Ascending aorta (tissue), 2 donors: ENCODE measurements at regions not wholly inside any gene's neighbourhood (a gene's known extent, or its start where the extent isn't known, plus 50 kb on each side); places are given as distances from the start of the nearest gene placed in this dataset.

Experiments used
- DNase-seq, 2 donors: peaks; one replicate each; pipeline ENCODE4 v3.0.0-alpha.2; 2019; ENCODE audit warnings: low spot score in 2 of 2
- H3K27ac ChIP-seq, 2 donors: fragments of 200-600 bp; sonication (generic); one replicate each; pipeline ENCODE4 v1.5.1; 2016 to 2017; ENCODE audit warnings: mild to moderate bottlenecking in 1 of 2
- H3K27me3 ChIP-seq: fragments of 200-600 bp; sonication (generic); one replicate; pipeline ENCODE4 v1.5.1; 2017
- H3K36me3 ChIP-seq, 2 donors: fragments of 200-600 bp; sonication (generic); one replicate each; pipeline ENCODE4 v1.5.1; 2016
- H3K4me1 ChIP-seq, 2 donors: fragments of 200-600 bp; sonication (generic); one replicate each; pipeline ENCODE4 v1.5.1; 2016 to 2017; ENCODE audit warnings: mild to moderate bottlenecking in 1 of 2
- H3K4me3 ChIP-seq, 2 donors: fragments of 200-600 bp; sonication (generic); one replicate each; pipeline ENCODE4 v1.5.1; 2016 to 2017; ENCODE audit warnings: mild to moderate bottlenecking in 1 of 2
- H3K9me3 ChIP-seq, 2 donors: fragments of 200-600 bp; sonication (generic); one replicate each; pipeline ENCODE4 v1.5.1; 2016
- intact Hi-C: fragments of 100-400 bp; cut with DNase I; formaldehyde crosslinking; loops from one replicate; pipeline ENCODE4 v1.15.1; 2023
- TF ChIP-seq, protein P1 (sequence below), 3 experiments: fragments of 200-600 bp in 2 of 3; fragments of 450-650 bp in 1 of 3; sonication (generic) in 2 of 3; IDR thresholded peaks; one replicate each; pipeline ENCODE4 v1.5.1; 2016 to 2019; ENCODE audit warnings: antibody characterized with exemption in 3 of 3, mild to moderate bottlenecking in 1 of 3, moderate library complexity in 1 of 3

DNA sequence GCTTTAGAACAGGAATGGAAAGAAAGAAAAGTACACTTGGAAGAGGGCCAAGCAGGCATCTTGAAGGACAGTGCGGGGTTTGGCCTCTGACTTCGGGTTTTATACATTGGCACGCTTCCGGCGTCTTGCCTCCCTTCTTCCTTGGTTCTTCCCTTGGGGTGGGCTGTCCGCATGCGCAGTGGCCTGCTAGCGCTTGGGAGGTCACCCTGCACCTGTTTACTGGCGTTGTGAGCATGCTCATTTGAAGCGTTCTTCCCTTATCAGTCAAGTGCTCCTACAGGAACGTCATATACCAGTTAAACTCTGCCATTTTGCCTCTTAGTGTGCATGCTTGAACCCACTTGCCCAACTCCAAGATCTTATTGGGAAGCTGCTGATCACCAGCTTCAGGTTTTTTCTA lies 230.0 kb downstream of the TTLL2 start:
- Histone ChIP-seq H3K36me3 (no peaks in the 10 kb centered on the region), H3K4me3 (no peak overlapping the region), H3K27me3 (no peaks in the 10 kb centered on the region), H3K27ac (no peak overlapping the region), H3K4me1 (peaks cover 5 to 25% of the 10 kb centered on the region in 2 donors), H3K9me3 (peaks cover 0 to 10% of the 10 kb centered on the region in 2 donors)
- no peak for DNase-seq
- intact Hi-C loops: no loop called here
- TF ChIP-seq, protein P1, sequence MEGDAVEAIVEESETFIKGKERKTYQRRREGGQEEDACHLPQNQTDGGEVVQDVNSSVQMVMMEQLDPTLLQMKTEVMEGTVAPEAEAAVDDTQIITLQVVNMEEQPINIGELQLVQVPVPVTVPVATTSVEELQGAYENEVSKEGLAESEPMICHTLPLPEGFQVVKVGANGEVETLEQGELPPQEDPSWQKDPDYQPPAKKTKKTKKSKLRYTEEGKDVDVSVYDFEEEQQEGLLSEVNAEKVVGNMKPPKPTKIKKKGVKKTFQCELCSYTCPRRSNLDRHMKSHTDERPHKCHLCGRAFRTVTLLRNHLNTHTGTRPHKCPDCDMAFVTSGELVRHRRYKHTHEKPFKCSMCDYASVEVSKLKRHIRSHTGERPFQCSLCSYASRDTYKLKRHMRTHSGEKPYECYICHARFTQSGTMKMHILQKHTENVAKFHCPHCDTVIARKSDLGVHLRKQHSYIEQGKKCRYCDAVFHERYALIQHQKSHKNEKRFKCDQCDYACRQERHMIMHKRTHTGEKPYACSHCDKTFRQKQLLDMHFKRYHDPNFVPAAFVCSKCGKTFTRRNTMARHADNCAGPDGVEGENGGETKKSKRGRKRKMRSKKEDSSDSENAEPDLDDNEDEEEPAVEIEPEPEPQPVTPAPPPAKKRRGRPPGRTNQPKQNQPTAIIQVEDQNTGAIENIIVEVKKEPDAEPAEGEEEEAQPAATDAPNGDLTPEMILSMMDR (IDR thresholded peaks at IDR 0.05): no peak

DNA sequence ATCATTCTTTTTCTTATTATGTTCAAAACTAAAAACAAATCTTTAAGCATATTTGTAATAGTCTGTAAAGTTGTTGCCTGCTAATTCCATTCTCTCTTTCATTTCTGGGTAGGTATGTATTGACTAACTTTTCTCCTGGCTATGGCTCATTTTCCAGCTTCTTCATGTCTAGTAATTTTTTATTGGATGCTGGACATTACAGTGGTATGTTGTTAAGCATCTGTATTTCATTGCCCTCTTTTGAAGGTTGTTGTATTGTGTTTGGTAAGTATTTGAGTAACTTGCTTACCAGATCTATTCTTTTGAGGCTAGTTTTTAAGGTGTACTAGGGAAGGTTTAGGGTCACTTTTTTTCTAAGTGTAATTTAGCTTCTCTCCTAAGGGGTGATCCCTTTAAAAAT lies 230.9 kb downstream of the TTLL2 start:
- DNase-seq: no peak
- intact Hi-C loops: no loop called here
- peaks cover 0 to 15% of the 10 kb centered on the region in 2 donors for H3K4me1 ChIP-seq

DNA sequence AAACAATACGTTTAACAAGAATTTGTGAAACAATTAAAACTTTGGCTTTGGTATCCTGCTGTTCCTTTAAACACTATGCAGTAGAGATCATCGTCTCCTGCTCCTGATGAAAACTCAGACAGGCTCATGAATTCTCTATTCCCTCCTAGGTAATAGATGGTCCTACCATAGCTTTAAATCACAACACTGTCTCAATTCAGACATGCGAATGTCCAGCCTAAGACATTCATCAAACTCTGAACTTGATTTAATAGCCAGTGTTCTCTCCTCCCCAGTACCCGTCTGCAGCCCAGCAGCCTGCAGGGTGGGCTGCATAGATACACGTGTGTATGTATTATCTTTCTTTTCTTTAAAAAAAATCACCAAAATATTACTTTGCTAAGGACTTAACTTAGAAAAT lies 232.8 kb downstream of the TTLL2 start:
- Histone ChIP-seq H3K27ac (no peak overlapping the region), H3K9me3 (peaks cover 0 to 10% of the 10 kb centered on the region in 2 donors), H3K4me3 (no peak overlapping the region), H3K36me3 (no peaks in the 10 kb centered on the region), H3K27me3 (no peaks in the 10 kb centered on the region), H3K4me1 (peaks cover 0 to 5% of the 10 kb centered on the region in 2 donors)
- intact Hi-C loops: no loop called here
- no peak for DNase-seq
- TF ChIP-seq, protein P1 (IDR thresholded peaks at IDR 0.05): no peak

More for the DNA sequence above, 230.9 kb downstream of the TTLL2 start:
- H3K27ac ChIP-seq: no peak overlapping the region
- no peak overlapping the region for H3K4me3 ChIP-seq
- peaks cover 0 to 10% of the 10 kb centered on the region in 2 donors for H3K9me3 ChIP-seq
- no peaks in the 10 kb centered on the region for H3K27me3 ChIP-seq
- H3K36me3 ChIP-seq: no peaks in the 10 kb centered on the region
- TF ChIP-seq, protein P1 (IDR thresholded peaks at IDR 0.05): no peak

DNA sequence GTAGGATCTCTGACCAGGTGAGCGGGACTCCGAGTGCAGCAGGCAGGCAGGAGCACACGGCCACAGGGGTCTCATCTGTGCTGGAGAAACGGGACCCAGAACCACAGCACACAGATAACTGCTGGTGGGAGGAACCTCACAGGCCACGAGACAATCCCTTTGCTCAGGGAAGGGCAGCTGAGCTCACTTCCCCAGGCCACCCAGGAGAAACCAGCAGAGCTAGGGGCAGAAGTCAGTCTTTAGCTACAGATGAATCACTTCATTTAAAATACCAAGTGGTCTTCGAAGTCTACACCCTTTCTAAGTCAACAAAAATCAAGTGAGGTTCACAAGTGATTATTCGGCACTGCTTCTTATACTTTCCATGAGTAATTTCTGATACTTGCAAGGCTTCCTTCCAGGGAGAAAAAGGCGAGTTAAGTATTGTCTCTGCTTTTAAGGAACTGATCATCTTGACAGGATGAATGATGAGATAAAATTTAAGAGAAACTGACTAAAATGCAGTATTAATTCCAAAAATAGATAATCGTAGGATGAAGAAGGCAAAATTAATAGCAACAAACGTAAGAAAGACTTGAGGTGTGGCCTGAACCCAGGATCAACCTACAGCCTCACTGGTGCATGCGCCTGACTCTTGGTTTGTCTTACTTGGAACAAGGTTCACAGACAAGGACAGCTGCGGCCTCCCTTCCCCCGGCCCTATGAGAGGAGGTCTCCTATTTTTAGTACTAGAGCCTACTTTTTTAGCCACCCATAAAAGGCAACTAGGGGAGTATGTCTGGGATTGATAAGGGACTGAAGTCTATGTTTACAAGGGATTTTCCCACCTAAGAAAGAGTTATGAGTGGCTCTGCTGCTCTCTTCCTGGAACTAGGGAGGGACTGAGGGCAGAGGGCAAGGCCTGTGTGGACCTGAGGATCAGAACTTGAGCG lies 233.6 kb downstream of the TTLL2 start:
- intact Hi-C loops: no loop called here
- DNase-seq: no peak
- Histone ChIP-seq H3K4me3 (no peak overlapping the region), H3K27ac (peak overlapping the region in 1 of 2 donors; percentile 37), H3K27me3 (no peaks in the 10 kb centered on the region), H3K36me3 (no peaks in the 10 kb centered on the region), H3K9me3 (peaks cover 0 to 10% of the 10 kb centered on the region in 2 donors), H3K4me1 (peaks cover 0 to 5% of the 10 kb centered on the region in 2 donors)
- TF ChIP-seq, protein P1 (IDR thresholded peaks at IDR 0.05): no peak

DNA sequence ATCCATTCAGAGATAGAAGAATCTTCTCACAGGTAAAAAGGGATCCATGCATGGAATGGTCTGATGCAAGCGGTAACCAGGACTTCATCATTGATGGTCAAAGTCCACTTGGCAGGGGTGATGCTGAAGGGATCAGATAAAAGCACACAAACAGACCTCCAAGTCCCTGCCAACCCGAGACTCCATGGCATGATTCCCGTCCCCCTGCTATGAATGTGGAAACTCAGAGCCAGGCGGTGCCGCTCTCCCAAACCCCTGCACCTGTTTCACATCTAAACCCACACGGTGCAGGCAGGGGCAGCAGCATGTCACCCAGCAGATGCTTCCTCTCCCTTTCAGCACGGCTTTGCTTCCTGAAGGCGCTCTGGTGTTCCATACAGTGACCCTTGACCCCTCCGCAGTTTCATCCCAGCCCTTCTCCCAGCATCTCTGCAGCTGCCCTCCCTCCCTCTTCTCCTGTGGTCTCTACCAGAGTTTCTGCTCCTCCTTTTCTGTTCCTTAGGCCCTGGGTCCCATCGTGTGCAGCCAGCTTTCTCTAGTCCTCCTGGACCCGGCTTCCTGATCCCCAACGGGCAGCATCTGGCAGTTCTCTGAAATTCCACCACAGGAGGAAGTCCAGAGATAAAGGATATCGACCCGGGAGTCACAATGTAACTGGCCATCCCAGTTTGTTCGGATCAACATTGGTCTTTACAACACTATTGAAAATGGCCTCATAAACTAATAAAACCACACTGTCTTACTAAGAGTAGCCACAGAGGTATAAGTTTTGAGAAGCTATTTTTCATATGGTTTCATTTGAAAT lies 235.0 kb downstream of the TTLL2 start:
- peaks cover 0 to 10% of the 10 kb centered on the region in 2 donors for H3K9me3 ChIP-seq
- peaks cover 0 to 5% of the 10 kb centered on the region in 2 donors for H3K4me1 ChIP-seq
- no peak overlapping the region for H3K27ac ChIP-seq
- no peak overlapping the region for H3K4me3 ChIP-seq
- H3K27me3 ChIP-seq: no peaks in the 10 kb centered on the region
- no peak for DNase-seq
- no peaks in the 10 kb centered on the region for H3K36me3 ChIP-seq
- intact Hi-C loops: no loop called here
- TF ChIP-seq, protein P1 (IDR thresholded peaks at IDR 0.05): no peak
